A673 (cell line): ENCODE measurements at regions not wholly inside any gene's neighbourhood (a gene's known extent, or its start where the extent isn't known, plus 50 kb on each side); places are given as distances from the start of the nearest gene placed in this dataset.

ENCODE experiments used
- BruUV-seq: library from RNA; stranded (reverse); fragments of 400-500 nt; replicated peaks from 2 replicates; lab custom pipeline; 2021; lab: Mats Ljungman, UMichigan
- CTCF ChIA-PET: fragments of 300-600 bp; sonication (Branson Sonifier 250); formaldehyde crosslinking; loops from one replicate; lab custom pipeline; 2022; ENCODE audit warnings: antibody characterized with exemption; lab: Charles Lee
- POLR2A ChIA-PET: fragments of 300-600 bp; sonication (Branson Sonifier 250); formaldehyde crosslinking; loops from one replicate; lab custom pipeline; 2022; ENCODE audit warnings: antibody characterized with exemption; ENCODE audit not compliant: low non-redundant PET; lab: Charles Lee
- DNase-seq: peaks from one replicate; pipeline ENCODE4 v3.0.0-alpha.2; 2015; ENCODE audit warnings: low spot score
- H3K27ac ChIP-seq: fragments of 200-600 bp; sonication (generic); 2 replicates; pipeline ENCODE4 v1.5.1; 2016; ENCODE audit warnings: mixed run types, low read depth, mild to moderate bottlenecking, mixed read lengths, antibody characterized with exemption, low read length; ENCODE audit not compliant: poor library complexity, severe bottlenecking
- H3K27me3 ChIP-seq: fragments of 200-600 bp; sonication (generic); replicated peaks from 2 replicates; pipeline ENCODE4 v1.6.1; 2017; ENCODE audit warnings: mixed run types, low read depth, mild to moderate bottlenecking, mixed read lengths, antibody characterized with exemption, low read length; ENCODE audit not compliant: insufficient read depth, poor library complexity
- H3K36me3 ChIP-seq: fragments of 200-600 bp; sonication (generic); 2 replicates; pipeline ENCODE4 v1.6.1; 2016; ENCODE audit warnings: mixed run types, mild to moderate bottlenecking, mixed read lengths, antibody characterized with exemption, low read length; ENCODE audit not compliant: insufficient read depth, poor library complexity, severe bottlenecking
- H3K4me1 ChIP-seq: fragments of 200-600 bp; sonication (generic); 2 replicates; pipeline ENCODE4 v1.6.1; 2017; ENCODE audit warnings: mixed run types, mild to moderate bottlenecking, mixed read lengths, antibody characterized with exemption, low read length; ENCODE audit not compliant: insufficient read depth, poor library complexity, severe bottlenecking
- H3K4me3 ChIP-seq: fragments of 200-600 bp; sonication (generic); 2 replicates; pipeline ENCODE4 v1.5.1; 2016; ENCODE audit warnings: low read depth, mixed run types, mild to moderate bottlenecking, mixed read lengths, low read length; ENCODE audit not compliant: poor library complexity, severe bottlenecking
- H3K9me3 ChIP-seq: fragments of 200-600 bp; sonication (generic); 2 replicates; pipeline ENCODE4 v1.6.1; 2016; ENCODE audit warnings: mixed run types, low read depth, mild to moderate bottlenecking, mixed read lengths, antibody characterized with exemption, low read length; ENCODE audit not compliant: poor library complexity, severe bottlenecking
- EZH2 ChIP-seq: fragments of 200-600 bp; sonication (generic); IDR thresholded peaks from 2 replicates; pipeline ENCODE4 v1.6.1; 2017; ENCODE audit warnings: borderline replicate concordance, low read depth, mild to moderate bottlenecking, mixed read lengths, antibody characterized with exemption, low read length; ENCODE audit not compliant: poor library complexity, severe bottlenecking
- intact Hi-C: fragments of 100-400 bp; cut with micrococcal nuclease; formaldehyde crosslinking; loops from one replicate; pipeline ENCODE4 v1.10.0; 2022; ENCODE audit not compliant: unreplicated experiment
- TF ChIP-seq, protein P1 (sequence below): fragments of 300-800, 200-600 bp; sonication (generic); conservative IDR thresholded peaks from 2 replicates; pipeline ENCODE4 v1.5.1; 2017; ENCODE audit warnings: low read depth, mild to moderate bottlenecking, antibody characterized with exemption, low read length, moderate library complexity, mixed read lengths

- no peak for TF ChIP-seq EZH2
- TF ChIP-seq, protein P1, sequence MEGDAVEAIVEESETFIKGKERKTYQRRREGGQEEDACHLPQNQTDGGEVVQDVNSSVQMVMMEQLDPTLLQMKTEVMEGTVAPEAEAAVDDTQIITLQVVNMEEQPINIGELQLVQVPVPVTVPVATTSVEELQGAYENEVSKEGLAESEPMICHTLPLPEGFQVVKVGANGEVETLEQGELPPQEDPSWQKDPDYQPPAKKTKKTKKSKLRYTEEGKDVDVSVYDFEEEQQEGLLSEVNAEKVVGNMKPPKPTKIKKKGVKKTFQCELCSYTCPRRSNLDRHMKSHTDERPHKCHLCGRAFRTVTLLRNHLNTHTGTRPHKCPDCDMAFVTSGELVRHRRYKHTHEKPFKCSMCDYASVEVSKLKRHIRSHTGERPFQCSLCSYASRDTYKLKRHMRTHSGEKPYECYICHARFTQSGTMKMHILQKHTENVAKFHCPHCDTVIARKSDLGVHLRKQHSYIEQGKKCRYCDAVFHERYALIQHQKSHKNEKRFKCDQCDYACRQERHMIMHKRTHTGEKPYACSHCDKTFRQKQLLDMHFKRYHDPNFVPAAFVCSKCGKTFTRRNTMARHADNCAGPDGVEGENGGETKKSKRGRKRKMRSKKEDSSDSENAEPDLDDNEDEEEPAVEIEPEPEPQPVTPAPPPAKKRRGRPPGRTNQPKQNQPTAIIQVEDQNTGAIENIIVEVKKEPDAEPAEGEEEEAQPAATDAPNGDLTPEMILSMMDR: no peak
- ChIA-PET CTCF (no interaction called here), POLR2A (no interaction called here)
- H3K4me1 ChIP-seq: no peaks in the 10 kb centered on the region
- no TSS peak for BruUV-seq
- H3K36me3 ChIP-seq: no peaks in the 10 kb centered on the region
- no peak overlapping the region for H3K4me3 ChIP-seq
- peaks cover 7% of the 10 kb centered on the region for H3K27me3 ChIP-seq
- no peak overlapping the region for H3K27ac ChIP-seq
- DNase-seq: no peak
- no peaks in the 10 kb centered on the region for H3K9me3 ChIP-seq
- intact Hi-C loops: no loop called here
These were observed 1224.6 kb downstream of the CDH8 start for GRCh38 chr16:60811657-60812056.

GRCh38 chr16:60811051-60811608 is 1225.1 kb downstream of the CDH8 start:
- no peak for DNase-seq
- Histone ChIP-seq H3K27ac (no peak overlapping the region), H3K4me1 (no peaks in the 10 kb centered on the region), H3K4me3 (no peak overlapping the region), H3K9me3 (no peaks in the 10 kb centered on the region), H3K36me3 (no peaks in the 10 kb centered on the region), H3K27me3 (peaks cover 7% of the 10 kb centered on the region)
- ChIA-PET CTCF (no interaction called here), POLR2A (no interaction called here)
- no TSS peak for BruUV-seq
- TF ChIP-seq, protein P1: no peak
- no peak for TF ChIP-seq EZH2
- intact Hi-C loops: no loop called here

- no peaks in the 10 kb centered on the region for H3K4me1 ChIP-seq
- no peak overlapping the region for H3K4me3 ChIP-seq
- DNase-seq: no peak
- intact Hi-C loops: no loop called here
- no peaks in the 10 kb centered on the region for H3K36me3 ChIP-seq
- TF ChIP-seq EZH2: no peak
- TF ChIP-seq, protein P1: no peak
- ChIA-PET CTCF (no interaction called here), POLR2A (no interaction called here)
- peaks cover 7% of the 10 kb centered on the region for H3K27me3 ChIP-seq
- H3K9me3 ChIP-seq: no peaks in the 10 kb centered on the region
- no peak overlapping the region for H3K27ac ChIP-seq
- BruUV-seq: no TSS peak
These were observed 1226.0 kb downstream of the CDH8 start for GRCh38 chr16:60810250-60810649.
